Motor neuron (in vitro differentiated cells): ENCODE measurements at regions not wholly inside any gene's neighbourhood (a gene's known extent, or its start where the extent isn't known, plus 50 kb on each side); places are given as distances from the start of the nearest gene placed in this dataset.
"Not testable (repeated sequence)": the region's sequence is repeated elsewhere in the genome, so short reads cannot be mapped to it uniquely, and the experiment has no call there.

Source experiments
- ATAC-seq, 8 experiments: fragments of 200-7000 bp; cut with Tn5 transposase; replicated peaks in 6 of 8; 2 replicates each; pipeline ENCODE4 v1.8.0; 2021; ENCODE audit warnings: mild to moderate bottlenecking in 8 of 8, moderate library complexity in 8 of 8
- H3K27ac ChIP-seq, 2 donors: fragments of 250-450 bp; sonication (Bioruptor Pico); 2 replicates each; pipeline ENCODE4 v1.9.0; 2021; ENCODE audit warnings: antibody characterized with exemption in 2 of 2, mild to moderate bottlenecking in 2 of 2, moderate library complexity in 1 of 2
- H3K4me1 ChIP-seq, 2 donors: fragments of 250-450 bp; sonication (Bioruptor Pico); replicated peaks in 1 of 2; 2 replicates each; pipeline ENCODE4 v1.6.1; 2021; ENCODE audit warnings: antibody characterized with exemption in 2 of 2, mild to moderate bottlenecking in 2 of 2, moderate library complexity in 1 of 2
- H3K4me3 ChIP-seq, 5 donors: fragments of 250-450 bp; sonication (Bioruptor Pico); 2 replicates each; pipeline ENCODE4 v1.9.0; 2021; ENCODE audit warnings: antibody characterized with exemption in 5 of 5, mild to moderate bottlenecking in 5 of 5, moderate library complexity in 4 of 5
- WGBS, 10 experiments: fragments of 450-650 bp; shearing (Covaris generic); methylation state at CpG; one replicate each; pipeline ENCODE4 v1.0.0; 2022; 5-methylcytosine and 5-hydroxymethylcytosine counted together
- in situ Hi-C, 9 experiments: fragments of 400-800 bp; cut with MboI; loops; one replicate each; pipeline ENCODE4 v1.15.0; 2021; ENCODE audit warnings: low sequenced_read_pairs in 9 of 9, low pct_unique_long_range_greater_than_20kb in 2 of 9; ENCODE audit not compliant: unreplicated experiment in 9 of 9

DNA sequence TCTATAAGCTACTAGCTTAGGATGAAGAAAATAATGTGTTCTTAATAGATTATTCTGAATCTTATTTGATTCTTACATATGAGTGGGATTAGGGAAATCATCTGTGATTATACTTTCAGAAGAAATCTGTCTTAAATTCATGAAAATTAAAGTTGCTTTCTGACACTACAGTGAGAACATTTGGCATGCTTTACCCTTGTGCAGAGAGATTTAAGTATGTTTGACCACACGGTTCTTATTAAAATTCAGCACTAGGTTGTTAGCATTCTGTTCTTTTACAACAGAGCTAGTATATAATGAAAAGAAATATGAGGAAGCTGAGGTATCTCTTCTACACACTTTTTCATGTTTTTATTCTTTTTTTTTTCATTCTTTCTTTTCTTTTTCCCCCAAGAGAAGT is 2723.9 kb downstream of the PCDH9 start:
- no peak overlapping the region for H3K4me3 ChIP-seq
- no peak overlapping the region for H3K27ac ChIP-seq
- no peaks in the 10 kb centered on the region for H3K4me1 ChIP-seq
- in situ Hi-C loops = no loop called here
- WGBS, 10 experiments = 0 to 91% (median 30%) methylated on average over 1 of the region's 1 CpG; no CpG with 5 or more reads in 2 of the 10 experiments
- ATAC-seq = no peak

DNA sequence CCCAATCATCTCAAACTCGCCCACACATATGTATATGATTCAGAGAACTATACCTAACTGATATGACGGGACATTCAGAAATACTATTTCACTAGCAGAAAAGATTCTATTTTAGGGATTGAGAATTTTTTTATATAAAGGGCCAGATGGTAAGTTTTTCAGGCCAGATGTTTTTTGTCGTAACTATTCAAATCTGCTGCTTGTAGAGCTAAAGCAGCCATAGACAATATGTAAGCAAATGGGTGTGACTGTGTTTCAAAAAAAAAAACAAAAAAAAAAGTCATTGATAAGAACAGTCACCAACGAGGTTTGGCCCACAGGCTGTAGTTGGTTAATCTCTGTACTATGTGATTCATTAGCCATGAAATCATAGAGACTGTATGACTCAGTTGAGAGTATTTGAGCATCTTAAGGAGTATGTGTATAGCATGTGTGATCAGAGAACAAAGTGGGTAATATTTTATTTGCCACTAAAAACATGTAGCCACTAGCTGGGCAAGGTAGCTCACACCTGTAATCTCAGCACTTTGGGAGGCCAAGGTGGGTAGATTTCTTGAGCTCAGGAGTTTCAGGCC is 2724.7 kb downstream of the PCDH9 start:
- no peak overlapping the region for H3K27ac ChIP-seq
- ATAC-seq = peak in 2 of 8 experiments; percentile 20 to 90
- in situ Hi-C loops = no loop called here
- no peak overlapping the region for H3K4me3 ChIP-seq
- 35 to 100% (median 93%) methylated on average over 1 to 4 of the region's 4 CpGs for WGBS, 10 experiments
- no peaks in the 10 kb centered on the region for H3K4me1 ChIP-seq

- ATAC-seq = no peak
- Histone ChIP-seq H3K4me1 (no peaks in the 10 kb centered on the region), H3K4me3 (no peak overlapping the region), H3K27ac (no peak overlapping the region)
- in situ Hi-C loops = no loop called here
These were observed 2741.4 kb downstream of the PCDH9 start for GRCh38 chr13:64488731-64489130.

DNA sequence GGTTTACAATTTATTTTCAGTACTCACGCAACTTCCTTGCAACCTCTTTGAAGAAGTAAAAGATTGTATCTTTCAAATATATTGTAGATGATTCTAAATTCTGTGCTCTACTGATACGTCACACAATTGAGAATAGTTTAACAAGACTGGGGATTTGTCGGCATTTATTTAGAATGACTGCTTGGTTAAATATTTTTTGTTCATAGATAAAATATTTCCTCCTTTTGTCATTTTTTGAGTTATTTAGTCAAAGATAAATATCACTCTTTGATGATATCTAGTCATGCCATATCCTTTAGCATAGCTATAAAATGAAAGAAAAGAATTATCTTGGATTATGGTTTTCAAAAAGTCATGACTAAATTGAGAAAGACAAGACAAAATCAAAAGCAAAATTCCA is 2747.8 kb downstream of the PCDH9 start:
- in situ Hi-C loops = no loop called here
- Histone ChIP-seq H3K4me1 (peaks cover 3 to 15% of the 10 kb centered on the region in 2 donors), H3K27ac (no peak overlapping the region), H3K4me3 (no peak overlapping the region)
- no peak for ATAC-seq
- WGBS, 10 experiments = 22 to 100% (median 78%) methylated on average over 1 to 3 of the region's 3 CpGs

GRCh38 chr13:64480672-64481071 is 2749.5 kb downstream of the PCDH9 start:
- ATAC-seq = peak in 2 of 8 experiments; percentile 17 to 26
- WGBS, 10 experiments = 0 to 11% (median 0%) methylated on average over 1 of the region's 1 CpG; no CpG with 5 or more reads in 3 of the 10 experiments
- H3K27ac ChIP-seq = no peak overlapping the region
- in situ Hi-C loops = no loop called here
- no peak overlapping the region for H3K4me3 ChIP-seq
- peaks cover 3 to 15% of the 10 kb centered on the region in 2 donors for H3K4me1 ChIP-seq

- H3K4me3 ChIP-seq = no peak overlapping the region
- no peak overlapping the region for H3K27ac ChIP-seq
- in situ Hi-C loops = no loop called here
- 0 to 75% (median 45%) methylated on average over 1 of the region's 1 CpG; no CpG with 5 or more reads in 3 of the 10 experiments for WGBS, 10 experiments
- ATAC-seq = peak in 4 of 8 experiments; percentile 34 to 61 (median 48)
- peaks cover 3 to 15% of the 10 kb centered on the region in 2 donors for H3K4me1 ChIP-seq
These were observed 2749.9 kb downstream of the PCDH9 start for GRCh38 chr13:64480211-64480610.

GRCh38 chr13:64477146-64477545 is 2753.0 kb downstream of the PCDH9 start:
- Histone ChIP-seq H3K4me1 (peaks cover 3 to 17% of the 10 kb centered on the region in 2 donors), H3K4me3 (no peak overlapping the region), H3K27ac (no peak overlapping the region)
- in situ Hi-C loops = no loop called here
- ATAC-seq = no peak

DNA sequence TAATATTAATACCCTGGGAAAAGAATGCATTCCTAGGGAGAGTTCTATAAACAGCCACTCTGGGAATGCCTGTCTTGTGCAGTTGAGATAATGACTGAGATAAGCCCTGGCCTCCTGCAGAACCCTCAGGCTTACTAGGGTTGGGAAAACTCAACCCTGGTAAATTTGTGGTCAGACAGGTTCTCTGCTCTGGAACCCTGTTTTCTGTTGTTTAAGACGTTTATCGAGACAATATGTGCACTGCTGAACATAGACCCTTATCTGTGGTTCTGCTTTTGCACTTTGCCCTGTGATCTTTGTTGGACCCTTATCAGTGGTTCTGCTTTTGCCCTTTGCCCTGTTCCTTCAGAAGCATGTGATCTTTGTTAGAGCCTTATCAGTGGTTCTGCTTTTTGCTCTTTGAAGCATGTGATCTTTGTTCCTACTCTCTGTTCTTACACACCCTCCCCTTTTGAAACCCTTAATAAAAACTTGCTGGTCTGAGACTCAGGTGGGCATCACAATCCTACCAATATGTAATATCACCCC is 2754.0 kb downstream of the PCDH9 start:
- H3K4me1 ChIP-seq = peaks cover 3 to 16% of the 10 kb centered on the region in 2 donors
- H3K4me3 ChIP-seq, in situ Hi-C loops, H3K27ac ChIP-seq, ATAC-seq: not testable (repeated sequence)
- WGBS, 10 experiments = 20 to 100% (median 100%) methylated on average over 1 to 2 of the region's 2 CpGs; no CpG with 5 or more reads in 3 of the 10 experiments

GRCh38 chr13:64471916-64472315 is 2758.2 kb downstream of the PCDH9 start:
- peak in 3 of 8 experiments; percentile 64 to 80 (median 77) for ATAC-seq
- Histone ChIP-seq H3K4me3 (no peak overlapping the region), H3K27ac (no peak overlapping the region), H3K4me1 (peaks cover 0 to 3% of the 10 kb centered on the region in 2 donors)
- in situ Hi-C loops = no loop called here
- WGBS, 10 experiments = 21 to 92% (median 65%) methylated on average over 1 to 2 of the region's 2 CpGs

GRCh38 chr13:64470751-64471150 is 2759.4 kb downstream of the PCDH9 start:
- no peak for ATAC-seq
- Histone ChIP-seq H3K27ac (no peak overlapping the region), H3K4me3 (no peak overlapping the region), H3K4me1 (peaks cover 0 to 3% of the 10 kb centered on the region in 2 donors)
- in situ Hi-C loops = no loop called here
- 25 to 89% (median 67%) methylated on average over 1 of the region's 1 CpG; no CpG with 5 or more reads in 3 of the 10 experiments for WGBS, 10 experiments

DNA sequence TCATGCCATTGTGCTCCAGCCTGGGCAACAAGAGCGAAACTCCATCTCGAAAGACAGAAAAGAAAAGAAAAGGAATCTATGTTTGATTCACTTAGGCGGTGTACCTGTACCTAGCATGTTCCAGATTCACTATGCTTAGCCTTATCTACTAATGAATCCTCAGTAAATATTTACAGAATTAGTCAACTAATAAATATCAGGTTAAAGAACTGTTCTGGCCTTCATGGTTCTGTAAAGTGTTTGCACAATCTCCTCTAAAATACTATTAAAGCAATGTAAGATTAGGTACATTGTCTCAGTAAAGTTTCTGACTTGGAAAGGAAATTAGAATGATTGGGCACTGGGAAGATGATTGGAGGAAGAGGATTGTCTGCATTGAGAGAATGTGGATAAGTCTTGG is 2770.4 kb downstream of the PCDH9 start:
- WGBS, 10 experiments = 0 to 100% (median 90%) methylated on average over 1 to 3 of the region's 3 CpGs; no CpG with 5 or more reads in 1 of the 10 experiments
- ATAC-seq = no peak
- in situ Hi-C loops = no loop called here

DNA sequence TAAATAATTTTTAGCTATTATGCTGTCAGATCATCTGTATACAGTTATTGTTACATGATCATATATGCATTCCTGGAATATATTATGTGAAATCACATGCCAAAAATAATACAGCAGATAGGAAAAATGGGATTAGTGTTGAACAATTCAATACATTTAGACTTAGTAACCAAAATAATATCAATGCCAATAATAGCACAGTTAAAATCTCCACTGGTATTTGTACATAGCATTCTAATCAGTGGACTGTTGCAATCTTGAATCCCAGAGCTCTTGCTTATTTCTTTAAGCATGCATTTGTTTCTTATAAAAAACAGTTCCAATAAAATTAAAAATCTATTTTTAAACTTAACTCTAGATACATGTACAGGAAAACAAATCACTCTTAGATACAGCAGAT is 2772.2 kb downstream of the PCDH9 start:
- no peak overlapping the region for H3K4me3 ChIP-seq
- ATAC-seq = no peak
- in situ Hi-C loops = no loop called here
- no peak overlapping the region for H3K27ac ChIP-seq
- no peaks in the 10 kb centered on the region for H3K4me1 ChIP-seq

More for the DNA sequence above, 2770.4 kb downstream of the PCDH9 start:
- no peaks in the 10 kb centered on the region for H3K4me1 ChIP-seq
- H3K27ac ChIP-seq = no peak overlapping the region
- H3K4me3 ChIP-seq = no peak overlapping the region

DNA sequence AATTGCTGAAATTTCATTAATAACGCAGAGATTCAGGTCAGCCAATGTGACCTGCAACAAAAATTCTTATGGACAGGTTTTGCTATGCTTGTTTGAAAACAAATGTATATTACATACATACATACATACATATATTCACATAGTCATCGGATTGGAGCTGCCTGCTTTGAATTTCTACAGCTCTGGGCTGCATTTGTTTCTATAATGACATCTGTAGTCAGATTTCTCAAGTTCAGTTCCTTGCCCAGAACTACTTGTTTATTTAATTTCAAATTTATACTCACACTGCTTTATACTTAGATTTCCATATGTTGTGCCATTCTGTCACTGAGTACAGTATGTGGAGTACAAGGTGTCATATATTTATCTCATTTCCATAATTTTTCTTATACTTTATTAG is 2775.0 kb downstream of the PCDH9 start:
- in situ Hi-C loops = no loop called here
- WGBS, 10 experiments = 0 to 95% (median 42%) methylated on average over 1 to 2 of the region's 2 CpGs; no CpG with 5 or more reads in 2 of the 10 experiments

GRCh38 chr13:64453831-64454230 is 2776.3 kb downstream of the PCDH9 start:
- in situ Hi-C loops = no loop called here
- no peaks in the 10 kb centered on the region for H3K4me1 ChIP-seq
- no peak overlapping the region for H3K4me3 ChIP-seq
- ATAC-seq = peak; percentile 32 to 70 (median 59)
- WGBS, 10 experiments = 7 to 92% (median 70%) methylated on average over 2 to 3 of the region's 4 CpGs; no CpG with 5 or more reads in 3 of the 10 experiments
- H3K27ac ChIP-seq = no peak overlapping the region

More for the DNA sequence above, 2775.0 kb downstream of the PCDH9 start:
- Histone ChIP-seq H3K4me1 (no peaks in the 10 kb centered on the region), H3K4me3 (no peak overlapping the region), H3K27ac (no peak overlapping the region)
- peak in 2 of 8 experiments; percentile 25 to 74 for ATAC-seq
